ENCODE measurements at regions not wholly inside any gene's neighbourhood (a gene's known extent, or its start where the extent isn't known, plus 50 kb on each side); places are given as distances from the start of the nearest gene placed in this dataset.

- Histone ChIP-seq H3K79me2 (no peaks in the 10 kb centered on the region), H3K9me3 (ENCODE audit: low read depth) (no peaks in the 10 kb centered on the region), H3K9me2 (replicated peaks; ENCODE audit: insufficient read depth) (no peaks in the 10 kb centered on the region), H2AFZ (no peak overlapping the region), H3K4me2 (no peak overlapping the region), H3K27me3 (no peaks in the 10 kb centered on the region), H3K4me1 (ENCODE audit: insufficient read depth) (no peaks in the 10 kb centered on the region), H4K20me1 (ENCODE audit: insufficient read depth, poor library complexity, severe bottlenecking) (no peaks in the 10 kb centered on the region), H3K27ac (no peak overlapping the region), H3K4me3 (no peak overlapping the region), H3K36me3 (replicated peaks; ENCODE audit: insufficient read depth, low read depth) (no peaks in the 10 kb centered on the region)
- no peak for DNase-seq (ENCODE audit: low spot score)
- TF ChIP-seq CTCF (IDR thresholded peaks at IDR 0.05; ENCODE audit: poor library complexity) (no peak), EZH2 (IDR thresholded peaks at IDR 0.05; ENCODE audit: borderline replicate concordance) (no peak), EZH2phosphoT487 (IDR thresholded peaks at IDR 0.05; ENCODE audit: low read depth, severe bottlenecking, unreplicated experiment) (no peak)
- 100% methylated on average over 1 of the region's 1 CpG for WGBS (ENCODE audit: low lambda C conversion rate, missing lambda C conversion rate)
Measured at GRCh38 chr6:132219901-132220300, 181.4 kb downstream of the MOXD1 start.

GRCh38 chr6:132218059-132218696 lies 183.1 kb downstream of the MOXD1 start:
- Histone ChIP-seq H2AFZ (no peak overlapping the region), H3K9me2 (replicated peaks; ENCODE audit: insufficient read depth) (no peaks in the 10 kb centered on the region), H3K4me3 (no peak overlapping the region), H3K4me1 (ENCODE audit: insufficient read depth) (no peaks in the 10 kb centered on the region), H3K4me2 (no peak overlapping the region), H3K36me3 (replicated peaks; ENCODE audit: insufficient read depth, low read depth) (no peaks in the 10 kb centered on the region), H3K27ac (no peak overlapping the region), H4K20me1 (ENCODE audit: insufficient read depth, poor library complexity, severe bottlenecking) (no peaks in the 10 kb centered on the region), H3K27me3 (no peaks in the 10 kb centered on the region), H3K9me3 (ENCODE audit: low read depth) (no peaks in the 10 kb centered on the region), H3K79me2 (no peaks in the 10 kb centered on the region)
- peak; percentile 46 for DNase-seq (ENCODE audit: low spot score)
- no peak for TF ChIP-seq EZH2 (IDR thresholded peaks at IDR 0.05; ENCODE audit: borderline replicate concordance)
- peak; percentile 67 for TF ChIP-seq CTCF (IDR thresholded peaks at IDR 0.05; ENCODE audit: poor library complexity)
- 49% methylated on average over 5 of the region's 5 CpGs for WGBS (ENCODE audit: low lambda C conversion rate, missing lambda C conversion rate)

- no peaks in the 10 kb centered on the region for H3K36me3 ChIP-seq (replicated peaks; ENCODE audit: insufficient read depth, low read depth)
- no peak overlapping the region for H2AFZ ChIP-seq
- TF ChIP-seq EZH2phosphoT487 (IDR thresholded peaks at IDR 0.05; ENCODE audit: low read depth, severe bottlenecking, unreplicated experiment) (no peak), EZH2 (IDR thresholded peaks at IDR 0.05; ENCODE audit: borderline replicate concordance) (no peak), CTCF (IDR thresholded peaks at IDR 0.05; ENCODE audit: poor library complexity) (no peak)
- no peaks in the 10 kb centered on the region for H3K9me3 ChIP-seq (ENCODE audit: low read depth)
- H4K20me1 ChIP-seq (ENCODE audit: insufficient read depth, poor library complexity, severe bottlenecking) = no peaks in the 10 kb centered on the region
- no peak overlapping the region for H3K27ac ChIP-seq
- no peak overlapping the region for H3K4me3 ChIP-seq
- no peaks in the 10 kb centered on the region for H3K27me3 ChIP-seq
- no peaks in the 10 kb centered on the region for H3K79me2 ChIP-seq
- no peak overlapping the region for H3K4me2 ChIP-seq
- 93% methylated on average over 2 of the region's 2 CpGs for WGBS (ENCODE audit: low lambda C conversion rate, missing lambda C conversion rate)
- H3K9me2 ChIP-seq (replicated peaks; ENCODE audit: insufficient read depth) = no peaks in the 10 kb centered on the region
- H3K4me1 ChIP-seq (ENCODE audit: insufficient read depth) = no peaks in the 10 kb centered on the region
- no peak for DNase-seq (ENCODE audit: low spot score)
Measured at GRCh38 chr6:132215805-132216204, 185.5 kb downstream of the MOXD1 start.

GRCh38 chr6:132214716-132215115 lies 186.6 kb downstream of the MOXD1 start:
- no peaks in the 10 kb centered on the region for H3K36me3 ChIP-seq (replicated peaks; ENCODE audit: insufficient read depth, low read depth)
- H3K9me3 ChIP-seq (ENCODE audit: low read depth) = no peaks in the 10 kb centered on the region
- H3K4me3 ChIP-seq = no peak overlapping the region
- TF ChIP-seq EZH2 (IDR thresholded peaks at IDR 0.05; ENCODE audit: borderline replicate concordance) (no peak), CTCF (IDR thresholded peaks at IDR 0.05; ENCODE audit: poor library complexity) (no peak), EZH2phosphoT487 (IDR thresholded peaks at IDR 0.05; ENCODE audit: low read depth, severe bottlenecking, unreplicated experiment) (no peak)
- H3K4me1 ChIP-seq (ENCODE audit: insufficient read depth) = no peaks in the 10 kb centered on the region
- no peak overlapping the region for H2AFZ ChIP-seq
- H4K20me1 ChIP-seq (ENCODE audit: insufficient read depth, poor library complexity, severe bottlenecking) = no peaks in the 10 kb centered on the region
- H3K4me2 ChIP-seq = no peak overlapping the region
- H3K79me2 ChIP-seq = no peaks in the 10 kb centered on the region
- no peaks in the 10 kb centered on the region for H3K9me2 ChIP-seq (replicated peaks; ENCODE audit: insufficient read depth)
- no peak overlapping the region for H3K27ac ChIP-seq
- 86% methylated on average over 2 of the region's 2 CpGs for WGBS (ENCODE audit: low lambda C conversion rate, missing lambda C conversion rate)
- no peaks in the 10 kb centered on the region for H3K27me3 ChIP-seq
- no peak for DNase-seq (ENCODE audit: low spot score)
